ENCODE measurements at regions not wholly inside any gene's neighbourhood (a gene's known extent, or its start where the extent isn't known, plus 50 kb on each side); places are given as distances from the start of the nearest gene placed in this dataset.

DNA sequence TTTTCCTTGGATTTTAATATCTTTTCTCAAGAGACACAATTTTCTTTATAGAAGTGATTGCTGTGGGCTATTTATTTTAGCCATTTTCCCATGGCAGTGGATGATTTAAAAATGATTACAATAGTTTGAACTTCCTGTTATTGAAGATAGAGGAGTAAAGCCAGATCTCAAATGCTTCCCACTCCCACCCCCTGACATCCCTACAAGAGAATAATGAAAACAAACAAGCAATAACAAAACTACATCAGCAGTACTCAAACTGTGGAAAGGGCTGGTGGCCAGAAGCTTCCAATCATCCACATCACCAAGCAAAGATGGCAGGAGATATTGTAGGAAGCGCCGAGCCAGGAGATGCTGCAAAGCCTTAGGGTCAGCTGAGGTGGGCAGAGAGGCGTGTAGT is 831.1 kb upstream of the NR2F2 start (continued):
- TF ChIP-seq, protein P1, sequence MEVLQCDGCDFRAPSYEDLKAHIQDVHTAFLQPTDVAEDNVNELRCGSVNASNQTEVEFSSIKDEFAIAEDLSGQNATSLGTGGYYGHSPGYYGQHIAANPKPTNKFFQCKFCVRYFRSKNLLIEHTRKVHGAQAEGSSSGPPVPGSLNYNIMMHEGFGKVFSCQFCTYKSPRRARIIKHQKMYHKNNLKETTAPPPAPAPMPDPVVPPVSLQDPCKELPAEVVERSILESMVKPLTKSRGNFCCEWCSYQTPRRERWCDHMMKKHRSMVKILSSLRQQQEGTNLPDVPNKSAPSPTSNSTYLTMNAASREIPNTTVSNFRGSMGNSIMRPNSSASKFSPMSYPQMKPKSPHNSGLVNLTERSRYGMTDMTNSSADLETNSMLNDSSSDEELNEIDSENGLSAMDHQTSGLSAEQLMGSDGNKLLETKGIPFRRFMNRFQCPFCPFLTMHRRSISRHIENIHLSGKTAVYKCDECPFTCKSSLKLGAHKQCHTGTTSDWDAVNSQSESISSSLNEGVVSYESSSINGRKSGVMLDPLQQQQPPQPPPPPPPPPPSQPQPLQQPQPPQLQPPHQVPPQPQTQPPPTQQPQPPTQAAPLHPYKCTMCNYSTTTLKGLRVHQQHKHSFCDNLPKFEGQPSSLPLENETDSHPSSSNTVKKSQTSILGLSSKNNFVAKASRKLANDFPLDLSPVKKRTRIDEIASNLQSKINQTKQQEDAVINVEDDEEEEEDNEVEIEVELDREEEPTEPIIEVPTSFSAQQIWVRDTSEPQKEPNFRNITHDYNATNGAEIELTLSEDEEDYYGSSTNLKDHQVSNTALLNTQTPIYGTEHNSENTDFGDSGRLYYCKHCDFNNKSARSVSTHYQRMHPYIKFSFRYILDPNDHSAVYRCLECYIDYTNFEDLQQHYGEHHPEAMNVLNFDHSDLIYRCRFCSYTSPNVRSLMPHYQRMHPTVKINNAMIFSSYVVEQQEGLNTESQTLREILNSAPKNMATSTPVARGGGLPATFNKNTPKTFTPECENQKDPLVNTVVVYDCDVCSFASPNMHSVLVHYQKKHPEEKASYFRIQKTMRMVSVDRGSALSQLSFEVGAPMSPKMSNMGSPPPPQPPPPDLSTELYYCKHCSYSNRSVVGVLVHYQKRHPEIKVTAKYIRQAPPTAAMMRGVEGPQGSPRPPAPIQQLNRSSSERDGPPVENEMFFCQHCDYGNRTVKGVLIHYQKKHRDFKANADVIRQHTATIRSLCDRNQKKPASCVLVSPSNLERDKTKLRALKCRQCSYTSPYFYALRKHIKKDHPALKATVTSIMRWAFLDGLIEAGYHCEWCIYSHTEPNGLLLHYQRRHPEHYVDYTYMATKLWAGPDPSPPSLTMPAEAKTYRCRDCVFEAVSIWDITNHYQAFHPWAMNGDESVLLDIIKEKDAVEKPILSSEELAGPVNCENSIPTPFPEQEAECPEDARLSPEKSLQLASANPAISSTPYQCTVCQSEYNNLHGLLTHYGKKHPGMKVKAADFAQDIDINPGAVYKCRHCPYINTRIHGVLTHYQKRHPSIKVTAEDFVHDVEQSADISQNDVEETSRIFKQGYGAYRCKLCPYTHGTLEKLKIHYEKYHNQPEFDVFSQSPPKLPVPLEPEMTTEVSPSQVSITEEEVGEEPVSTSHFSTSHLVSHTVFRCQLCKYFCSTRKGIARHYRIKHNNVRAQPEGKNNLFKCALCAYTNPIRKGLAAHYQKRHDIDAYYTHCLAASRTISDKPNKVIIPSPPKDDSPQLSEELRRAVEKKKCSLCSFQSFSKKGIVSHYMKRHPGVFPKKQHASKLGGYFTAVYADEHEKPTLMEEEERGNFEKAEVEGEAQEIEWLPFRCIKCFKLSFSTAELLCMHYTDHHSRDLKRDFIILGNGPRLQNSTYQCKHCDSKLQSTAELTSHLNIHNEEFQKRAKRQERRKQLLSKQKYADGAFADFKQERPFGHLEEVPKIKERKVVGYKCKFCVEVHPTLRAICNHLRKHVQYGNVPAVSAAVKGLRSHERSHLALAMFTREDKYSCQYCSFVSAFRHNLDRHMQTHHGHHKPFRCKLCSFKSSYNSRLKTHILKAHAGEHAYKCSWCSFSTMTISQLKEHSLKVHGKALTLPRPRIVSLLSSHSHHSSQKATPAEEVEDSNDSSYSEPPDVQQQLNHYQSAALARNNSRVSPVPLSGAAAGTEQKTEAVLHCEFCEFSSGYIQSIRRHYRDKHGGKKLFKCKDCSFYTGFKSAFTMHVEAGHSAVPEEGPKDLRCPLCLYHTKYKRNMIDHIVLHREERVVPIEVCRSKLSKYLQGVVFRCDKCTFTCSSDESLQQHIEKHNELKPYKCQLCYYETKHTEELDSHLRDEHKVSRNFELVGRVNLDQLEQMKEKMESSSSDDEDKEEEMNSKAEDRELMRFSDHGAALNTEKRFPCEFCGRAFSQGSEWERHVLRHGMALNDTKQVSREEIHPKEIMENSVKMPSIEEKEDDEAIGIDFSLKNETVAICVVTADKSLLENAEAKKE (CRISPR knock-in tag; IDR thresholded peaks at IDR 0.05) = no peak
- no peak for TF ChIP-seq POLR2AphosphoS5 (IDR thresholded peaks at IDR 0.05; ENCODE audit: low read depth)
- TF ChIP-seq, protein P2, sequence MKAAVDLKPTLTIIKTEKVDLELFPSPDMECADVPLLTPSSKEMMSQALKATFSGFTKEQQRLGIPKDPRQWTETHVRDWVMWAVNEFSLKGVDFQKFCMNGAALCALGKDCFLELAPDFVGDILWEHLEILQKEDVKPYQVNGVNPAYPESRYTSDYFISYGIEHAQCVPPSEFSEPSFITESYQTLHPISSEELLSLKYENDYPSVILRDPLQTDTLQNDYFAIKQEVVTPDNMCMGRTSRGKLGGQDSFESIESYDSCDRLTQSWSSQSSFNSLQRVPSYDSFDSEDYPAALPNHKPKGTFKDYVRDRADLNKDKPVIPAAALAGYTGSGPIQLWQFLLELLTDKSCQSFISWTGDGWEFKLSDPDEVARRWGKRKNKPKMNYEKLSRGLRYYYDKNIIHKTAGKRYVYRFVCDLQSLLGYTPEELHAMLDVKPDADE (IDR thresholded peaks at IDR 0.05) = no peak
- TF ChIP-seq, protein P3, sequence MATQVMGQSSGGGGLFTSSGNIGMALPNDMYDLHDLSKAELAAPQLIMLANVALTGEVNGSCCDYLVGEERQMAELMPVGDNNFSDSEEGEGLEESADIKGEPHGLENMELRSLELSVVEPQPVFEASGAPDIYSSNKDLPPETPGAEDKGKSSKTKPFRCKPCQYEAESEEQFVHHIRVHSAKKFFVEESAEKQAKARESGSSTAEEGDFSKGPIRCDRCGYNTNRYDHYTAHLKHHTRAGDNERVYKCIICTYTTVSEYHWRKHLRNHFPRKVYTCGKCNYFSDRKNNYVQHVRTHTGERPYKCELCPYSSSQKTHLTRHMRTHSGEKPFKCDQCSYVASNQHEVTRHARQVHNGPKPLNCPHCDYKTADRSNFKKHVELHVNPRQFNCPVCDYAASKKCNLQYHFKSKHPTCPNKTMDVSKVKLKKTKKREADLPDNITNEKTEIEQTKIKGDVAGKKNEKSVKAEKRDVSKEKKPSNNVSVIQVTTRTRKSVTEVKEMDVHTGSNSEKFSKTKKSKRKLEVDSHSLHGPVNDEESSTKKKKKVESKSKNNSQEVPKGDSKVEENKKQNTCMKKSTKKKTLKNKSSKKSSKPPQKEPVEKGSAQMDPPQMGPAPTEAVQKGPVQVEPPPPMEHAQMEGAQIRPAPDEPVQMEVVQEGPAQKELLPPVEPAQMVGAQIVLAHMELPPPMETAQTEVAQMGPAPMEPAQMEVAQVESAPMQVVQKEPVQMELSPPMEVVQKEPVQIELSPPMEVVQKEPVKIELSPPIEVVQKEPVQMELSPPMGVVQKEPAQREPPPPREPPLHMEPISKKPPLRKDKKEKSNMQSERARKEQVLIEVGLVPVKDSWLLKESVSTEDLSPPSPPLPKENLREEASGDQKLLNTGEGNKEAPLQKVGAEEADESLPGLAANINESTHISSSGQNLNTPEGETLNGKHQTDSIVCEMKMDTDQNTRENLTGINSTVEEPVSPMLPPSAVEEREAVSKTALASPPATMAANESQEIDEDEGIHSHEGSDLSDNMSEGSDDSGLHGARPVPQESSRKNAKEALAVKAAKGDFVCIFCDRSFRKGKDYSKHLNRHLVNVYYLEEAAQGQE (IDR thresholded peaks at IDR 0.05; ENCODE audit: unreplicated experiment) = no peak

DNA sequence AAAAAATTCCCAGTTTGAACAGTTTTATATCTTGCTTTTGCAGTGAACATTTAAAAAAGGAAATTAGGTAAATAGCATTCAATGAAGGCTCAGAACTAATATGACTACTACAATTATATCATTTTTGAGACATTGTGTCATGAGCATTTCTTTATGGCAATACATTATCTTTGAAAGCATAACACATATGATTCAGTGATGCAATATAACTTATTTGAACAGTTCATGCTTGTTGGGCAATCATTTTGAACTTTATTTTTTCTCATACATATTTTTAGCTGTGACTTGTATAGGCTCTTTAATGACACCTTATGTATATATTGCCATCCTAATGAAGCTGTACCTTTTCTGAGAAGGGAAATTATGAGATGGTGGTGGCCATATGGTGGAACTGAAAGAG is 828.6 kb upstream of the NR2F2 start:
- H3K4me1 Mint-ChIP-seq = no peaks in the 10 kb centered on the region
- TF ChIP-seq, protein P1 (CRISPR knock-in tag; IDR thresholded peaks at IDR 0.05) = no peak
- TF ChIP-seq CREB1 (CRISPR knock-in tag; IDR thresholded peaks at IDR 0.05; ENCODE audit: low read depth) = no peak

More for the DNA sequence above, 828.6 kb upstream of the NR2F2 start:
- Histone ChIP-seq H2AFZ (no peak overlapping the region), H3K27ac (ENCODE audit: low read depth) (no peak overlapping the region), H3K36me3 (ENCODE audit: insufficient read depth) (no peaks in the 10 kb centered on the region), H3K4me1 (ENCODE audit: insufficient read depth) (no peaks in the 10 kb centered on the region), H4K20me1 (replicated peaks; ENCODE audit: insufficient read depth) (no peaks in the 10 kb centered on the region), H3K4me3 (no peak overlapping the region), H3K79me2 (replicated peaks; ENCODE audit: insufficient read depth) (no peaks in the 10 kb centered on the region), H3F3A (replicated peaks; ENCODE audit: low read depth) (no peaks in the 10 kb centered on the region), H3K27me3 (ENCODE audit: insufficient read depth) (no peaks in the 10 kb centered on the region), H3K9me2 (ENCODE audit: insufficient read depth) (no peaks in the 10 kb centered on the region), H3K4me2 (no peak overlapping the region)
- no peaks in the 10 kb centered on the region for H3K36me3 Mint-ChIP-seq (ENCODE audit: low read depth)
- H3K9me3 Mint-ChIP-seq = no peaks in the 10 kb centered on the region; the same call in 2 of the 3 replicates
- no peak overlapping the region for H3K27ac Mint-ChIP-seq
- no peak for DNase-seq (ENCODE audit: low spot score)
- H3K4me3 Mint-ChIP-seq = no peak overlapping the region
- no peak for ATAC-seq
- H3K27me3 Mint-ChIP-seq (ENCODE audit: insufficient read depth, low read depth, poor library complexity) = no peaks in the 10 kb centered on the region
